Colonic mucosa (tissue), 4 donors: ENCODE measurements at regions not wholly inside any gene's neighbourhood (a gene's known extent, or its start where the extent isn't known, plus 50 kb on each side); places are given as distances from the start of the nearest gene placed in this dataset.

Experiments used
- DNase-seq: peaks from one replicate; pipeline ENCODE4 v3.0.0-alpha.2; 2020
- H3K27ac ChIP-seq: fragments of 200-600 bp; one replicate; pipeline ENCODE4 v1.8.0; 2021
- H3K27me3 ChIP-seq: fragments of 200-600 bp; one replicate; pipeline ENCODE4 v1.8.0; 2021
- H3K36me3 ChIP-seq: fragments of 200-600 bp; one replicate; pipeline ENCODE4 v1.8.0; 2021
- H3K4me1 ChIP-seq: fragments of 200-600 bp; one replicate; pipeline ENCODE4 v1.8.0; 2021; ENCODE audit warnings: mild to moderate bottlenecking
- H3K4me3 ChIP-seq: fragments of 200-600 bp; one replicate; pipeline ENCODE4 v1.8.0; 2021
- H3K9ac ChIP-seq, 2 donors: one replicate each; pipeline ENCODE4 v1.7.0; 2013; ENCODE audit warnings: control low read depth in 2 of 2, low read depth in 2 of 2, low read length in 2 of 2
- H3K9me3 ChIP-seq: fragments of 200-600 bp; one replicate; pipeline ENCODE4 v1.8.0; 2021
- CTCF ChIP-seq: fragments of 200-600 bp; IDR thresholded peaks from one replicate; pipeline ENCODE4 v1.8.0; 2022; ENCODE audit warnings: antibody characterized with exemption, mild to moderate bottlenecking
- intact Hi-C: fragments of 100-400 bp; cut with DNase I; formaldehyde crosslinking; loops from one replicate; pipeline ENCODE4 v1.14.1; 2022
- donor health status: healthy.
- donor health status: DM: no; HTN: no; CAD: no.
- donor health status: DM: no; HTN: no; CAD: no.

- Histone ChIP-seq H3K36me3 (no peaks in the 10 kb centered on the region), H3K9me3 (no peaks in the 10 kb centered on the region), H3K27me3 (no peaks in the 10 kb centered on the region), H3K27ac (no peak overlapping the region), H3K4me3 (no peak overlapping the region), H3K4me1 (no peaks in the 10 kb centered on the region), H3K9ac (no peak overlapping the region)
- no peak for TF ChIP-seq CTCF
- no peak for DNase-seq
- intact Hi-C loops, result no loop called here
Observed at GRCh38 chr4:71862315-71862714, 78.4 kb upstream of the GC start.

GRCh38 chr4:71863457-71863856, 79.6 kb upstream of the GC start:
- no peaks in the 10 kb centered on the region for H3K36me3 ChIP-seq
- DNase-seq, result no peak
- intact Hi-C loops, result no loop called here
- no peak overlapping the region for H3K4me3 ChIP-seq
- H3K4me1 ChIP-seq, result no peaks in the 10 kb centered on the region
- H3K27me3 ChIP-seq, result no peaks in the 10 kb centered on the region
- H3K27ac ChIP-seq, result no peak overlapping the region
- no peak overlapping the region for H3K9ac ChIP-seq
- no peaks in the 10 kb centered on the region for H3K9me3 ChIP-seq
- no peak for TF ChIP-seq CTCF

GRCh38 chr4:71864380-71864779, 80.5 kb upstream of the GC start:
- Histone ChIP-seq H3K27me3 (no peaks in the 10 kb centered on the region), H3K27ac (no peak overlapping the region), H3K4me3 (no peak overlapping the region), H3K36me3 (no peaks in the 10 kb centered on the region), H3K4me1 (no peaks in the 10 kb centered on the region), H3K9me3 (no peaks in the 10 kb centered on the region), H3K9ac (no peak overlapping the region)
- no peak for DNase-seq
- TF ChIP-seq CTCF, result no peak
- intact Hi-C loops, result no loop called here

GRCh38 chr4:71866212-71866885, 82.5 kb upstream of the GC start:
- H3K9ac ChIP-seq, result no peak overlapping the region
- intact Hi-C loops, result no loop called here
- no peak for DNase-seq
- H3K4me3 ChIP-seq, result no peak overlapping the region
- H3K4me1 ChIP-seq, result no peaks in the 10 kb centered on the region
- no peaks in the 10 kb centered on the region for H3K27me3 ChIP-seq
- H3K9me3 ChIP-seq, result no peaks in the 10 kb centered on the region
- no peak overlapping the region for H3K27ac ChIP-seq
- no peaks in the 10 kb centered on the region for H3K36me3 ChIP-seq
- no peak for TF ChIP-seq CTCF

- Histone ChIP-seq H3K9ac (no peak overlapping the region), H3K4me3 (no peak overlapping the region), H3K36me3 (no peaks in the 10 kb centered on the region), H3K4me1 (no peaks in the 10 kb centered on the region), H3K27ac (no peak overlapping the region), H3K27me3 (no peaks in the 10 kb centered on the region), H3K9me3 (no peaks in the 10 kb centered on the region)
- intact Hi-C loops, result no loop called here
- no peak for TF ChIP-seq CTCF
- DNase-seq, result no peak
Observed at GRCh38 chr4:71867598-71867997, 83.7 kb upstream of the GC start.
